Colon (tissue), 2 donors: ENCODE measurements at regions not wholly inside any gene's neighbourhood (a gene's known extent, or its start where the extent isn't known, plus 50 kb on each side); places are given as distances from the start of the nearest gene placed in this dataset.
"Not testable (repeated sequence)": the region's sequence is repeated elsewhere in the genome, so short reads cannot be mapped to it uniquely, and the experiment has no call there.

ENCODE experiments used
- FAIRE-seq: peaks from 2 replicates; lab custom pipeline; 2012; peaks lifted over from hg19 to GRCh38; lab: Jason Lieb, UNC
- donor health status: control.
- donor health status: control.

DNA sequence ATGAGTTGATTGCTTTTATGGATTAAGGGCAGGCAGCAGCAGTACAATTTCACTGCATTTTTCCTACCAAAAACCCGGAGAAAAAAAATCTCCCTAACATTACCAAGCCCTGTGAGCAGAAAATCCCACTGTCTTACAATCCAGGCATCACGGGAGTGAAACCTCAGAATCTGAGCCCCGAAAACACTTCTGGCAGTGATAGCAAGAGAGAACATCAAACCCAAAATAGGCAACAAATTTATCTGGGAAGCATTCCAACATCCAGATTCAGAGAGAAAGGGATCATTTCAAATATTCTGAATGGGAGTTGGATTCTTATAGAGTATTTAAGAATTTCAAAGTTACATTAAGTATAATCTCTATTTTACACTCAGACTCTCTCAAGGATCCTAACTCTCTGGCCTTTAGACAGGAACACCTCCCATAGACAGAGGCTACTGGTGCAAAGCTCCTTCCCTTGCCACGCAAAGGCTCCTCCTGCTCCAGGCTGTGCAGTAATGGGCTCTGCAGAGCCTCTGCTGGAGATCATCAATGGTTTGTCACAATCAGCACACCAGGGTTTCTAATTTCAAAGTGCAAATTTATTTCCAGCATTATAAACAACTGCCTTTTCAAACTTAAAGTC, 256.9 kb downstream of the PARM1 start:
- no peak for FAIRE-seq

- FAIRE-seq, result no peak
Measured at GRCh38 chr4:75180790-75181776, 248.2 kb downstream of the PARM1 start.

GRCh38 chr4:75180217-75180616, 247.3 kb downstream of the PARM1 start:
- FAIRE-seq, result no peak

- no peak for FAIRE-seq
Measured at GRCh38 chr4:75179510-75179909, 246.6 kb downstream of the PARM1 start.

GRCh38 chr4:75172551-75172950, 239.6 kb downstream of the PARM1 start:
- no peak for FAIRE-seq

- FAIRE-seq, result no peak
Measured at GRCh38 chr4:75169427-75169826, 236.5 kb downstream of the PARM1 start.

- FAIRE-seq, result no peak
Measured at GRCh38 chr4:75169020-75169419, 236.1 kb downstream of the PARM1 start.

- FAIRE-seq, result no peak
Measured at GRCh38 chr4:75168548-75168947, 235.6 kb downstream of the PARM1 start.

GRCh38 chr4:75165100-75165499, 232.2 kb downstream of the PARM1 start:
- FAIRE-seq, result not testable (repeated sequence)

DNA sequence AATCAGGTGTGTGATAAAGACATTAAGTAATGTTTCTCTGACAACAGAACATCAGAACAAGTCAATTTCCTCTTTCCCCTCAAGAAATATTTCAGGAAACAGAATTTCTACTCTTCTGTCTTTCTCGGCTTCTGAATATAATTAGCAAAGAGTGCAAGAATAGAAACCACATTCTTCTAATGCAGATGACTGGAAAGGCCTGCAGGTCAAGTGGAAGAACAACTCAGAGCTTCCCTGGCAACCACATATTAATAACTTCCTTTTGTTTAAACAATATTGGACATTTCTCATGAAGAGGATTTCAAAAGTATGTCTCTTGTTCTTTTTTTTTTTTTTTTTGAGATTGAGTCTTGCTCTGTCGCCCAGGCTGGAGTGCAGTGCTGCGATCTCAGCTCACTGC, 225.5 kb downstream of the PARM1 start:
- FAIRE-seq, result no peak

GRCh38 chr4:75154994-75155393, 222.1 kb downstream of the PARM1 start:
- no peak for FAIRE-seq

- FAIRE-seq, result no peak
Measured at GRCh38 chr4:75146223-75146622, 213.3 kb downstream of the PARM1 start.

DNA sequence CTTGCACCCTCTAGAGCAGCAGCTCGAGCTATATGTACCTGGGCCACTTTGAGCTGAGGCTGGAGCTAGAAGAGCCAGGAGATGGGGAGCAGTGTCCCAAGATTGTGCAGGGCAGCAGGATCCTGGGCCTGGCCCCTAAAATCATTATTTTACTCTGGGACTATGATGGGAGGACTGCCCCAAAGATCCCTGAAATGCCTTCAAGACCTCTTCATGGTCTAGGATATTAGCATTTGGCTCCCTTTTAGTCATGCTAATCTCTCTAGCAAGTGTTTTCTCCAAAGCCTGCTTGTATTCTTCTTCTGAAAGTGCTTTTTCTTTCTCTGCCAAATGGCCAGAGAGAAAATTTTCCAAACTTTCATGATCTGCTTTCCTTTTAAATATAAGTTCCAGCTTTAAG, 211.6 kb downstream of the PARM1 start:
- no peak for FAIRE-seq

DNA sequence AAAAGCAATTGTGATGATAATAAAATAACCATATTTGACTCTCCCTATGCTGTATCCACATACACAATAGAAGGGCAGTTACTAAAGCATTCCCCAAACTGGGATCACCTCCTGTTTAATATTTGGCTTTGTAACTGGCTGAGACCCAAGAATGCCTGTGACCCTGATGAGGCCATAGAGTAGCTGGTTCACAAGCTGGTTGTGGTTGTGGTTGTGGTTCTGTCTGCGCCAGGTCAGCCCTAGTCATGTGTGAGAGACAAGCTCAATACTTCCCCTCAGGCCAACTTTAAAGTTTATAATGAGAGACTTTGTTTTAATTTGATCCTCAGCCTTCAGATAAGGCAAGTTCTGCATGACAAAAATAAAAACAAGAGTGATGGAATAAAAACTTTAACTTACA, 209.9 kb downstream of the PARM1 start:
- no peak for FAIRE-seq

DNA sequence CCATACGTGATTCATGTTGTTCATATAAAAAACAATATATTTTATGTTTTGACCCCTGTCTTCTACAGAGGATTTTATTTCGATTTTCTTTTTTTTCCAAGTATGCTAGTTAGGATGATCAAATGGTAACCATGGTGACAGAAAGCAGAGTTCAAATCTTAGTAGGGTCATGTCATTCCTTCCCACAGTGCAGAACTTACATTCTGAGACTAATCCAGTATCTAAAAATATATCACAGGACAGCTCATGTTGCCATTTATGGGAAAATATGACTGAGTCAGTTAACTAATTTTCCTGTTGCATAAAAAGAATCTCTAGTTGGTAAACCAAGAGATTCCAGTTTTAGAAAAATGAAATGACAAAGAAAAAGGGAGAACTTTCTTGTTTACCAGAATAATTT, 209.5 kb downstream of the PARM1 start:
- no peak for FAIRE-seq

DNA sequence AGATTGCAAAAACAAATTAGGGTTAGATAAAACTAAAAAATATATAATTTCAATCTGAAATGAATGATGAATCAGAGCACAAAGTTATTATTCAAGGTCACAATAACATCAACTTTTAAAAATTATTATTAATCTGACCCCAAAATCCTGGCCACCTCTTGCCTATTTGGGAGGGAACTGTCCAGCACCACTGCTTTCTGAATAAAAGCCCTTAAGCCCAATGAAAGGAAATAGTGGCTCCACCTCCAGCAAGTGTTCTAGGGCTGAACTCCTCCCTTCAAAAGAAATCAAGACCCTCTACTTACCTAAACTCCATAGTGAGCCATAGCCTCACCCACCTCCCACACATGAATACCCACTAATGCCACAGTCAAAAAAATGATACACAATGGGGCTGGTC, 208.2 kb downstream of the PARM1 start:
- FAIRE-seq, result no peak

DNA sequence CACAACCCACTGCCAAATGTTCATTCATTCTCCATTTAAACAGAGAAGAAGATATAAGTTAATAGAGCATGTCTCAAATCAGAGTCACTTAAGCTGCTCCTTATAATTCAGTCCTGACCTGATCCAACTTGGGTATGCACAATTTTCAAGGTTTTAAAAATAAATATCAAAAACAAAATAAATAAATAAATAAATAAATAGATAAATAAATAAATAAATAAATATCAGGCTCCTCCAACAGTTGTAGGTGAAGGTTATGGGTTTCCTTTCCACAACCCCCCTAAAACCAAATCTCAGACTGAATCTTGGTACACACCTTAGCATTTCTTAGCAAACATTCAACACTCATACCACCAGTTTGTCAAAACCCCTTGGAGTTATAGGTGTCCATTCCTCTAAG, 204.4 kb downstream of the PARM1 start:
- FAIRE-seq, result no peak

- FAIRE-seq, result no peak
Measured at GRCh38 chr4:75135068-75135825, 202.3 kb downstream of the PARM1 start.

GRCh38 chr4:75126870-75127269, 194.0 kb downstream of the PARM1 start:
- not testable (repeated sequence) for FAIRE-seq

- FAIRE-seq, result no peak
Measured at GRCh38 chr4:75126058-75126457, 193.1 kb downstream of the PARM1 start.

GRCh38 chr4:75122424-75123014, 189.6 kb downstream of the PARM1 start:
- no peak for FAIRE-seq

GRCh38 chr4:75118739-75119138, 185.8 kb downstream of the PARM1 start:
- no peak for FAIRE-seq
